Lower leg skin (tissue), 4 donors: ENCODE measurements at regions not wholly inside any gene's neighbourhood (a gene's known extent, or its start where the extent isn't known, plus 50 kb on each side); places are given as distances from the start of the nearest gene placed in this dataset.

Experiments
- DNase-seq, 2 donors: peaks; one replicate each; pipeline ENCODE4 v3.0.0-alpha.2; 2019; ENCODE audit warnings: low spot score in 2 of 2
- H3K4me3 ChIP-seq: fragments of 200-600 bp; sonication (generic); 2 replicates; pipeline ENCODE4 v1.5.1; 2017; ENCODE audit warnings: mild to moderate bottlenecking, low read depth; ENCODE audit not compliant: poor library complexity, severe bottlenecking
- POLR2A ChIP-seq, 2 donors: fragments of 450-650 bp; IDR thresholded peaks; one replicate each; pipeline ENCODE4 v1.6.1; 2016 to 2017; ENCODE audit warnings: antibody characterized with exemption in 2 of 2, mild to moderate bottlenecking in 1 of 2, moderate library complexity in 1 of 2
- WGBS, 2 donors: methylation state at CpG; one replicate each; pipeline ENCODE4 v1.1.5; 2018; 5-methylcytosine and 5-hydroxymethylcytosine counted together
- intact Hi-C: fragments of 100-400 bp; cut with DNase I; formaldehyde crosslinking; loops from one replicate; pipeline ENCODE4 v1.15.0; 2023; ENCODE audit warnings: low total_unique reads
- TF ChIP-seq, protein P1 (sequence below), 3 donors: fragments of 450-650 bp; IDR thresholded peaks; one replicate each; pipeline ENCODE4 v1.5.1; 2016; ENCODE audit warnings: antibody characterized with exemption in 3 of 3, mild to moderate bottlenecking in 3 of 3, moderate library complexity in 2 of 3

DNA sequence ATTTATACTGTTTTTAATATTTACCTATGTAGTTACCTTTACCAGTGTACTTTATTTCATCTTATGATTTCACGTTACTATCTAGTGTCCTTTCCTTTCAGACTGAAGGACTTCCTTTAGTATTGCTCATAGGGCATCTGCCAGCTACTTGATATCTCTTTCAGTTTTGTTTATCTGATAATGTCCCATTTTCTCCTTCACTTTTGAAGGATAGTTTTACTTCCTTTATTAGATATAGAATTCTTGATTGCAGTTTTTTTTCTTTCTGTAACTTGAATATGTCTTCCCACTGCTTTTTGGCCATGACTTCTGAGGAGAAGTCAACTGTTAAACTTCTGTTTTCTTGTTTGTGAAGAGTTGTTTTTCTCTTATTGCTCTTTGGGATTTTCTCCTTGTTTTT lies 69.4 kb upstream of the MAGED1 start:
- WGBS, 2 donors = 76 to 79% methylated on average over 1 of the region's 1 CpG
- DNase-seq = no peak
- no peak for TF ChIP-seq POLR2A (IDR thresholded peaks at IDR 0.05)
- TF ChIP-seq, protein P1, sequence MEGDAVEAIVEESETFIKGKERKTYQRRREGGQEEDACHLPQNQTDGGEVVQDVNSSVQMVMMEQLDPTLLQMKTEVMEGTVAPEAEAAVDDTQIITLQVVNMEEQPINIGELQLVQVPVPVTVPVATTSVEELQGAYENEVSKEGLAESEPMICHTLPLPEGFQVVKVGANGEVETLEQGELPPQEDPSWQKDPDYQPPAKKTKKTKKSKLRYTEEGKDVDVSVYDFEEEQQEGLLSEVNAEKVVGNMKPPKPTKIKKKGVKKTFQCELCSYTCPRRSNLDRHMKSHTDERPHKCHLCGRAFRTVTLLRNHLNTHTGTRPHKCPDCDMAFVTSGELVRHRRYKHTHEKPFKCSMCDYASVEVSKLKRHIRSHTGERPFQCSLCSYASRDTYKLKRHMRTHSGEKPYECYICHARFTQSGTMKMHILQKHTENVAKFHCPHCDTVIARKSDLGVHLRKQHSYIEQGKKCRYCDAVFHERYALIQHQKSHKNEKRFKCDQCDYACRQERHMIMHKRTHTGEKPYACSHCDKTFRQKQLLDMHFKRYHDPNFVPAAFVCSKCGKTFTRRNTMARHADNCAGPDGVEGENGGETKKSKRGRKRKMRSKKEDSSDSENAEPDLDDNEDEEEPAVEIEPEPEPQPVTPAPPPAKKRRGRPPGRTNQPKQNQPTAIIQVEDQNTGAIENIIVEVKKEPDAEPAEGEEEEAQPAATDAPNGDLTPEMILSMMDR (IDR thresholded peaks at IDR 0.05) = no peak
- no peak overlapping the region for H3K4me3 ChIP-seq
- intact Hi-C loops = no loop called here

- 71 to 97% methylated on average over 3 of the region's 3 CpGs for WGBS, 2 donors
- no peak for TF ChIP-seq POLR2A (IDR thresholded peaks at IDR 0.05)
- TF ChIP-seq, protein P1 (IDR thresholded peaks at IDR 0.05) = no peak
- intact Hi-C loops = no loop called here
- no peak for DNase-seq
- H3K4me3 ChIP-seq = no peak overlapping the region
Measured at GRCh38 chrX:51825436-51825835, 68.0 kb upstream of the MAGED1 start.

DNA sequence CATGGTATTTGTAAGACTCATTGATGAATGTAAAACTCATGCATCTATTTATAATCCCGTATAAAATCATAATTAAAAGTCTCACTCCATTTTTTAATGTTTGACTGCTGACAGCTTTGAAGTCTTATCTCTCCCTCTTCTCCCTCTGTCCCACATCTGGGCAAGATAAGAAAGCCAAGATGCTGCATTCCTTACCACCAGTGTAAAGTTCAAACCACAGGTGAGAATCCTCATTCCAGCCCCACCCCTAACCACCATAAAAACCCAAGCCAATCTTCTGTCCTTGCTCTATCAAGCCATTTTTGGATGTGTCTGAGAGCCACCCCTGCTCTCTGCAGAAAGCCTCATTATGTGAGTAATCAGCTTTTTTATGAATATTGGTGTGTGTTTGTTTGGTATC lies 59.3 kb upstream of the MAGED1 start:
- WGBS, 2 donors = 50 to 60% methylated on average over 1 of the region's 1 CpG
- intact Hi-C loops = no loop called here
- no peak overlapping the region for H3K4me3 ChIP-seq
- TF ChIP-seq, protein P1 (IDR thresholded peaks at IDR 0.05) = no peak
- no peak for TF ChIP-seq POLR2A (IDR thresholded peaks at IDR 0.05)
- no peak for DNase-seq

DNA sequence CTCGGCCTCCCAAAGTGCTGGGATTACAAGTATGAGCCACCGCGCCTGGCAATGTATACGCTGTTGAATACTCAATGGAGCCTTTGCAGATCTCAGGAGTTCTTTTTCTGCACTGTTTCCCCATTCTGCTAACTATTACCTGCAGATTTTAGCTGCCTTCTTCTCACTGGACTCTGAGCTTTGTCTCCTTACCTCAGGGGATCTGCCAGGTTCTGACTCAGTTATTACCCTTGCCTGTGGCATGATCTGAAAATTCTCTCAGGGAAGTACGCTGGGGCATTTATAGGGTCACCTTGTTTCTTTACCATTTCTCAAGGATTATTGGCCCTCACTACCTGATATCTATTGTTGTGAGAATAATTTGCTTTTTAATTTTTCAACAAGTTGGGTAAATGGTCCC lies 56.6 kb upstream of the MAGED1 start:
- no peak for TF ChIP-seq POLR2A (IDR thresholded peaks at IDR 0.05)
- TF ChIP-seq, protein P1 (IDR thresholded peaks at IDR 0.05) = no peak
- DNase-seq = no peak
- H3K4me3 ChIP-seq = no peak overlapping the region
- intact Hi-C loops = no loop called here
- WGBS, 2 donors = 88 to 99% methylated on average over 4 to 5 of the region's 5 CpGs

DNA sequence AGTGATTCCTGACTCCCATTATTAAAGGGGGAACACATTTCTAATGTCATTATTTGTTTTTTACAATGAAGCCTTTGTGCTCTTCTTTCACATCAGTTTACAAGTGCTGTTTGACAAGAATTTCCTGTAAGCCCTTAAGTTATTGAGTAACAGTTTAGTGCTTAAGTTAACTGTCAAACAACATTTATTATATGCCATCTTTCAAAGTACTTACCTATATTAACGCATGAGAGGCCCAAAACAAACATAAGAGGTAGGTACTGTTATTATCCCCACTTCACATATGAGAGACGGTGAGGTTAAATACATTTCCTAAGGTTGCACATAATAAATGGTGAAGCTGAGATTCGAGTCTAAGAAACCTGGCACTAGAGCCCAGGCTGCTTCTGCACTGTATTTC lies 56.0 kb upstream of the MAGED1 start:
- no peak for DNase-seq
- intact Hi-C loops = no loop called here
- TF ChIP-seq POLR2A (IDR thresholded peaks at IDR 0.05) = no peak
- TF ChIP-seq, protein P1 (IDR thresholded peaks at IDR 0.05) = no peak
- no peak overlapping the region for H3K4me3 ChIP-seq
- WGBS, 2 donors = 63 to 68% methylated on average over 3 of the region's 3 CpGs

DNA sequence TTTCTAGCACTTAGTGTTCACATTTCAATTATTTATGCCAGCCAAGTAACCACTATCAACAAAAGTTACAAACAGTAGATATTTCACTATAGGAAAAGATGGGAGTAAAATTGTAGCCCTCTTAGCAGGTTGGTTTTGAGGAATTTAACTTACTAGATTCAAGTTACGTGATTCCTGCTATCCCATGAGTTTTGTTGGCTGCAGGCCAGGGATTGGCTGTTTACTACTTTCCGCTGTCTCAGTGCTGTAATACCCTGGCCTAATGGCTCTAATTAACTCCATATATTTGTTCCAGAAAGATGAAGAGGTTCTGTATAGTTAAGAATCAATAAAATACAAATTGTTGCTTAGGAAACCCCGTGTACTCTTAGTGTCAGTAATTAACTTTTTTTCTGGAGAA lies 55.5 kb upstream of the MAGED1 start:
- intact Hi-C loops = no loop called here
- DNase-seq = peak in 1 of 2 donors; percentile 47
- 47 to 56% methylated on average over 3 of the region's 3 CpGs for WGBS, 2 donors
- no peak for TF ChIP-seq POLR2A (IDR thresholded peaks at IDR 0.05)
- TF ChIP-seq, protein P1 (IDR thresholded peaks at IDR 0.05) = no peak
- no peak overlapping the region for H3K4me3 ChIP-seq
